Heart right ventricle (tissue), 16 donors: ENCODE measurements at regions not wholly inside any gene's neighbourhood (a gene's known extent, or its start where the extent isn't known, plus 50 kb on each side); places are given as distances from the start of the nearest gene placed in this dataset.
"Not testable (repeated sequence)": the region's sequence is repeated elsewhere in the genome, so short reads cannot be mapped to it uniquely, and the experiment has no call there.

ENCODE experiments used
- ATAC-seq, 8 donors: fragments of 200-7000 bp; cut with Tn5 transposase; one replicate each; pipeline ENCODE4 v1.9.1; 2020; ENCODE audit warnings: mild to moderate bottlenecking in 8 of 8, moderate library complexity in 8 of 8, moderate number of reproducible peaks in 1 of 8
- DNase-seq, 2 donors: peaks; one replicate each; pipeline ENCODE4 v3.0.0-alpha.2; 2020
- H3K27ac ChIP-seq, 10 donors: fragments of 200-600 bp; sonication (generic) in 2 of 10; one replicate each; pipeline versions ENCODE4 v1.5.0 to v1.8.0; 2020 to 2022; ENCODE audit warnings: mild to moderate bottlenecking in 3 of 10
- H3K27me3 ChIP-seq, 7 donors: fragments of 200-600 bp; one replicate each; pipeline ENCODE4 v1.8.0; 2021 to 2022; ENCODE audit warnings: mild to moderate bottlenecking in 2 of 7
- H3K36me3 ChIP-seq, 9 donors: fragments of 200-600 bp; sonication (generic) in 1 of 9; one replicate each; pipeline versions ENCODE4 v1.5.0 to v1.8.0; 2020 to 2022; ENCODE audit warnings: mild to moderate bottlenecking in 2 of 9
- H3K4me1 ChIP-seq, 9 donors: fragments of 200-600 bp; sonication (generic) in 1 of 9; one replicate each; pipeline versions ENCODE4 v1.5.0 to v1.8.0; 2020 to 2022; ENCODE audit warnings: mild to moderate bottlenecking in 4 of 9
- H3K4me3 ChIP-seq, 10 donors: fragments of 200-600 bp; sonication (generic) in 2 of 10; one replicate each; pipeline versions ENCODE4 v1.5.0 to v1.8.0; 2020 to 2022; ENCODE audit warnings: mild to moderate bottlenecking in 7 of 10, moderate library complexity in 2 of 10
- H3K9me3 ChIP-seq, 11 donors: fragments of 200-600 bp in 10 of 11; sonication (generic) in 2 of 11; one replicate each; pipeline versions ENCODE4 v1.5.0 to v1.8.0; 2013 to 2022; ENCODE audit warnings: mild to moderate bottlenecking in 2 of 11, control low read depth in 1 of 11, moderate library complexity in 1 of 11
- WGBS, 2 donors: extraction: QIAGEN DNeasy Blood & Tissue Kit; methylation state at CpG; one replicate each; pipeline ENCODE4 v1.1.7; 2013; ENCODE audit warnings: inconsistent platforms in 1 of 2; 5-methylcytosine and 5-hydroxymethylcytosine counted together
- intact Hi-C, 10 donors: fragments of 100-400 bp; cut with DNase I; formaldehyde crosslinking; loops; one replicate each; pipeline versions ENCODE4 v1.11.1 to v1.14.2; 2022
- TF ChIP-seq, protein P1 (sequence below), 9 donors: fragments of 200-600 bp; sonication (generic) in 2 of 9; IDR thresholded peaks; one replicate each; pipeline versions ENCODE4 v1.5.0 to v1.8.0; 2021 to 2022; ENCODE audit warnings: antibody characterized with exemption in 9 of 9, mild to moderate bottlenecking in 5 of 9, moderate library complexity in 1 of 9
- donor health status: Arrhythmogenic right ventricular cardiomyopathy.
- donor health status: ischemic (EF 13 %, LVEDD 7.1; RV severe dilation, severe dysfunction).
- donor health status: healthy with polysubstance abuse.
- donor health status: DM: no; HTN: yes; CAD: no.
- donor health status: DM: no; HTN: no; CAD: no.
- donor health status: ischemic (EF 25% LVEDD 6.9; RV normal size, moderate dysfunction).
- donor health status: ischemic (EF 25% LVEDD 5.7; RV mildly dilated, moderate dysfunction).
- donor health status: healthy.
- donor health status: DM: yes; HTN: yes; CAD: no.
- donor health status: Ischemic cardiomyopathy.
- donor health status: ischemic (EF 35%, LVEDD 5.7; RV mildly dilated, moderate dysfunction).
- donor health status: nonischemic (EF 11% LVEDD 7.7; RV severe dilation, severe dysfunction).
- donor health status: DM: yes; HTN: yes; CAD: no.
- donor health status: PGD.
- donor health status: ischemic (EF 29% LVEDD 5.4; RV normal size, mild dysfunction).
- donor health status: nonischemic (EF 23%, LVEDD 6.1; RV moderate dilation, normal function).

DNA sequence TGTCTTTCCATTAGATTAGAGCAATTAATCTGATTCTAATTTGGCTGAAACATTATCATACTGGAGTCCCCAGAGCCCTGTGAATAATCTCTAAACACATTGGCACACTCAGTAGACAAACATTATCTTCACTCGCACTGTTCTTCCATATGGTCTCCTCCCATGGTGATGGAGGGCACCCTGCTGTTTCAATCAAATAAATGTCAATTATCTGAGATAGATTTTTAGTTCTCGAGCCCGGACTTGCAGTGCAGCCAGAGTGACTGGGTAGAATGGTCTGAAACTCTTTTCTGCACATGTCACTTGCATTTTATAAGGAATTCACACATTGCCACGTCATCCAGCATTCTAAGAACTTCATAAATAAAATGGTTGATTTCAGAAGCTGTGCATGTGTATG lies 90.6 kb upstream of the MAP3K7 start:
- TF ChIP-seq, protein P1, sequence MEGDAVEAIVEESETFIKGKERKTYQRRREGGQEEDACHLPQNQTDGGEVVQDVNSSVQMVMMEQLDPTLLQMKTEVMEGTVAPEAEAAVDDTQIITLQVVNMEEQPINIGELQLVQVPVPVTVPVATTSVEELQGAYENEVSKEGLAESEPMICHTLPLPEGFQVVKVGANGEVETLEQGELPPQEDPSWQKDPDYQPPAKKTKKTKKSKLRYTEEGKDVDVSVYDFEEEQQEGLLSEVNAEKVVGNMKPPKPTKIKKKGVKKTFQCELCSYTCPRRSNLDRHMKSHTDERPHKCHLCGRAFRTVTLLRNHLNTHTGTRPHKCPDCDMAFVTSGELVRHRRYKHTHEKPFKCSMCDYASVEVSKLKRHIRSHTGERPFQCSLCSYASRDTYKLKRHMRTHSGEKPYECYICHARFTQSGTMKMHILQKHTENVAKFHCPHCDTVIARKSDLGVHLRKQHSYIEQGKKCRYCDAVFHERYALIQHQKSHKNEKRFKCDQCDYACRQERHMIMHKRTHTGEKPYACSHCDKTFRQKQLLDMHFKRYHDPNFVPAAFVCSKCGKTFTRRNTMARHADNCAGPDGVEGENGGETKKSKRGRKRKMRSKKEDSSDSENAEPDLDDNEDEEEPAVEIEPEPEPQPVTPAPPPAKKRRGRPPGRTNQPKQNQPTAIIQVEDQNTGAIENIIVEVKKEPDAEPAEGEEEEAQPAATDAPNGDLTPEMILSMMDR (IDR thresholded peaks at IDR 0.05): no peak
- WGBS, 2 donors: 48 to 54% methylated on average over 4 of the region's 4 CpGs
- H3K27me3 ChIP-seq: no peaks in the 10 kb centered on the region
- H3K36me3 ChIP-seq: no peaks in the 10 kb centered on the region
- no peak overlapping the region for H3K27ac ChIP-seq
- ATAC-seq (no peak), DNase-seq (no peak)
- H3K4me1 ChIP-seq: no peaks in the 10 kb centered on the region
- H3K9me3 ChIP-seq: no peaks in the 10 kb centered on the region
- intact Hi-C loops: no loop called here
- H3K4me3 ChIP-seq: no peak overlapping the region

DNA sequence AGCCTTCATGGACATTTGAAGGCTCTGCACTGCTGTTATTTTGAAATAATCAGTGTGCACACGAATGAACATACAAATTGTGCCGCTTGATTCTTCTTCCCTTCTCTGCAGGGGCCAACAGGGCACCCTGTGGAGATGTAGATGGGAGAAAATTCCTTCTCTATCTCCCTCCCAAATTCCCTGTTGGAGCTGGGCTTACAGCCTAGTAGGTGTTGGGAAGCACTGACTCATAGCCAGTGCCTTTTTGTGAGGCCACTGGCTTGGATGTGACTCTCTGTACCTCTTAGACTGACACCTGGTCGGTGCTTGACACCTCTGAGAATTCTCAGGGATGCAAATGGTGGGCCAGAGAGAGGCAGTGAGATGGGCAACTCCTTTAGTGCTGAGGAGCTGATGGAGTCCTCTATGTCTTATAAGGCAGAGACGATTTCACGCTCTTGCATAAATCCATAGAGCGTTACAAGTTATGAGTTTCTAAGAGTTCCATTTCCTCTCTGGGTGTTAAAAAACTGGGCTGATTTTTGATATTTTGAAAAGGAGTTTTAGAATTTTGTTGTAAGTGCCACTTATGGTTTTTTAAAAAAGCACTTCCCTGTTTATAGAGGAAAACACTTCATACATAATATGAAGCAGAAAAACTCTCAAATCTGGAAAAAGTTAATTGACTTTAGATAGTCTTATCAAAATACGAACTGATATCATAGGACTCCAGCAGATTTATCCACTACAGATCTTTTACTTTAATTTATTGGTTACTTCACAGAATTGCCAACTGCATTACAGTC lies 89.8 kb upstream of the MAP3K7 start:
- no peak overlapping the region for H3K27ac ChIP-seq

DNA sequence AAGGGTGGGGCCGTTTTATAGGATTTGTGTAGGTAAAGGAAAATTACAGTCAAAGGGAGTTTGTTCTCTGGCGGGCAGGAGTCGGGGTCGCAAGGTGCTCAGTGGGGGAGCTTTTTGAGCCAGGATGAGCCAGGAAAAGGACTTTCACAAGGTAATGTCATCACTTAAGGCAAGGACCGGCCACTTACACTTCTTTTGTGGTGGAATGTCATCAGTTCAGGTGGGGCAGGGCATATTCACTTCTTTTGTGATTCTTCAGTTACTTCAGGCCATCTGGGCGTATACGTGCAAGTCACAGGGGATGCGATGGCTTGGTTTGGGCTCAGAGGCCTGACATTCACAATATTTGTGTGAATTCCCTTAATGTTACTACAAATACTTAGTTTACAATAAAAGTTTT lies 88.2 kb upstream of the MAP3K7 start:
- H3K4me1 ChIP-seq, H3K9me3 ChIP-seq, H3K27ac ChIP-seq, H3K36me3 ChIP-seq, H3K27me3 ChIP-seq, DNase-seq, intact Hi-C loops, ATAC-seq, H3K4me3 ChIP-seq: not testable (repeated sequence)
- 85 to 86% methylated on average over 7 to 8 of the region's 8 CpGs for WGBS, 2 donors

More for the DNA sequence above, 89.8 kb upstream of the MAP3K7 start:
- H3K36me3 ChIP-seq: no peaks in the 10 kb centered on the region
- H3K9me3 ChIP-seq: no peaks in the 10 kb centered on the region
- H3K27me3 ChIP-seq: no peaks in the 10 kb centered on the region
- DNase-seq (no peak), ATAC-seq (no peak)
- intact Hi-C loops: no loop called here
- H3K4me1 ChIP-seq: no peaks in the 10 kb centered on the region
- TF ChIP-seq, protein P1 (IDR thresholded peaks at IDR 0.05): no peak
- 62 to 66% methylated on average over 7 of the region's 7 CpGs for WGBS, 2 donors
- H3K4me3 ChIP-seq: no peak overlapping the region

DNA sequence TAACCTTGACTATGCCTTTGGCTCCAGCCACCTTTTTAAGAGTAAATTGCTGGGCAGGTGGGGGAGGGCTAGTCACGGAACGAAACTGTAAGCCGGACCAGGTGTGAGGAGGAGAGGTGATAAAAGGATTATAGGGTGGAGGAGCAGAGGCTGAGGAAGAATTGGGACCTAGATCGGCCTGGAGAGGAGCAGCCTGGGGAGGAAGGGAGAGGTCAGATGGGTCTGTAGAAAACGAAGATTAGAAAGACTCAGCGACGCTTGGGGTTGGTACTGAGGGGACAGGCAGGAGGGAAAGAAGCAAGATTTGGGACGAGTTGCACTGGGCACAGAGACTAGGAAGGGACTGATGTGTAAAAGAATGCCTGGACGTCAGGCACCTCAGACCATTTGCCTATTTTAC lies 87.2 kb upstream of the MAP3K7 start:
- H3K4me1 ChIP-seq, H3K36me3 ChIP-seq, H3K27me3 ChIP-seq, H3K27ac ChIP-seq, DNase-seq, intact Hi-C loops, H3K9me3 ChIP-seq, H3K4me3 ChIP-seq, ATAC-seq: not testable (repeated sequence)
- WGBS, 2 donors: 52 to 68% methylated on average over 7 of the region's 9 CpGs

DNA sequence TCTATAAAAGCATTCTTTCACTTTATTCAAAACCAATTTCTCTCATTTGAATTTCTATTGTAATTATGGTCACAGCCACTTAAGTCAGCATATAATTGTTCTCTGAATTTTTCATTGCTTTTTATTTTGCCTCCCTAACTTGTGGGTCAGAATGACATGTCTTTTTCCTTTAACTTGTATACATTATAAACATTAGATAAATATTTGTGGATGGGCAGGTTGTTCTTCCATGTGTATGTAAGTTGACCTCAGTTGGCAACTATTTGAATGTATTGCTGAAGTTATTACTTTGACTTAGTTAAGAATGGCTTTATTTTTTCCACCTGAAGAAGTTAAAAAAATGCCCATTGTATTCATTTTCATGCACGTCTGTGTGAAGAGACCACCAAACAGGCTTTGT lies 83.0 kb upstream of the MAP3K7 start:
- intact Hi-C loops: no loop called here
- Histone ChIP-seq H3K27ac (no peak overlapping the region), H3K4me3 (no peak overlapping the region), H3K4me1 (no peaks in the 10 kb centered on the region), H3K27me3 (no peaks in the 10 kb centered on the region), H3K9me3 (no peaks in the 10 kb centered on the region), H3K36me3 (no peaks in the 10 kb centered on the region)
- WGBS, 2 donors: 81 to 82% methylated on average over 1 of the region's 1 CpG
- DNase-seq (no peak), ATAC-seq (no peak)
- TF ChIP-seq, protein P1 (IDR thresholded peaks at IDR 0.05): no peak
